Activated naive CD8-positive, alpha-beta T cell treated with anti-CD3 and anti-CD28 coated beads, Interleukin-2, amount 50 U/mL, for 24 hours (primary cell): ENCODE measurements at regions not wholly inside any gene's neighbourhood (a gene's known extent, or its start where the extent isn't known, plus 50 kb on each side); places are given as distances from the start of the nearest gene placed in this dataset.

Experiments used
- ATAC-seq: fragments of 150-1000 bp; cut with Tn5 transposase; one replicate; pipeline ENCODE4 v1.10.0; 2021
- DNase-seq: peaks from one replicate; pipeline ENCODE4 v3.0.0; 2021
- H3K27ac Mint-ChIP-seq: one replicate; pipeline ENCODE4 v1.8.0; 2021; ENCODE audit warnings: mild to moderate bottlenecking, mixed read lengths
- H3K27me3 Mint-ChIP-seq: one replicate; pipeline ENCODE4 v1.8.0; 2021; ENCODE audit warnings: mixed read lengths
- H3K36me3 Mint-ChIP-seq: one replicate; pipeline ENCODE4 v1.8.0; 2021; ENCODE audit warnings: low read depth, mixed read lengths
- H3K4me1 Mint-ChIP-seq: one replicate; pipeline ENCODE4 v1.8.0; 2021; ENCODE audit warnings: mixed read lengths
- H3K4me3 Mint-ChIP-seq: one replicate; pipeline ENCODE4 v1.8.0; 2021; ENCODE audit warnings: mild to moderate bottlenecking, moderate library complexity, mixed read lengths
- H3K9me3 Mint-ChIP-seq: one replicate; pipeline ENCODE4 v1.8.0; 2021; ENCODE audit warnings: mixed read lengths

DNA sequence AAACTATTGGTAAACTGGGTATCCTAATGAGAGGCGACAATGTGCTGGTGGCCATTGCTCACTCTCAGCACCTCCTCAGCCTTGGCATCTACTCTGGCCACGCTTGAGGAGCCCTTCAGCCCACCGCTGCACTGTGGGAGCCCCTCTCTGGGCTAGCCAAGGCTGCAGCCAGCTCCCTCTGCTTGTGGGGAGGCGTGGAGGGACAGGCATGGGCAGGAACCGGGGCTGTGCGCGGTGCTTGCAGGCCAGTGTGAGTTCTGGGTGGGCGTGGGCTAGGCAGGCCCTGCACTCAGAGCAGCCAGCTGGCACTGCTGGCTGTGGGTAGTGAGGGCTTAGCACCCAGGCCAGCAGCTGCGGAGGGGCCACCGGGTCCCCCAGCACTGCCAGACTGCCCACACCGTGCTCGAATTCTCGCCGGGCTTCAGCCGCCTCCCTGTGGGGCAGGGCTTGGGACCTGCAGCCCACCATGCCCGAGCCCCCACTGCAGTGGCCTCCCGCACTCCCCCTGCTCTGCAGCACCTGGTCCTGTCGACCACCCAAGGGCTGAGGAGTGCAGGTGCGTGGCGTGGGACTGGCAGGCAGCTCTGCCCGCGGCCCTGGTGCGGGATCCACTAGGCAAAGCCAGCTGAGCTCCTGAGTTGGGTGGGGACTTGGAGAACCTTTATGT is 575.9 kb upstream of the ANO3 start:
- H3K27ac Mint-ChIP-seq, result no peak overlapping the region
- H3K4me3 Mint-ChIP-seq, result no peak overlapping the region
- H3K36me3 Mint-ChIP-seq, result no peaks in the 10 kb centered on the region
- H3K9me3 Mint-ChIP-seq, result peaks cover 12% of the 10 kb centered on the region
- DNase-seq, result no peak
- no peaks in the 10 kb centered on the region for H3K4me1 Mint-ChIP-seq
- H3K27me3 Mint-ChIP-seq, result no peaks in the 10 kb centered on the region
- ATAC-seq, result no peak

DNA sequence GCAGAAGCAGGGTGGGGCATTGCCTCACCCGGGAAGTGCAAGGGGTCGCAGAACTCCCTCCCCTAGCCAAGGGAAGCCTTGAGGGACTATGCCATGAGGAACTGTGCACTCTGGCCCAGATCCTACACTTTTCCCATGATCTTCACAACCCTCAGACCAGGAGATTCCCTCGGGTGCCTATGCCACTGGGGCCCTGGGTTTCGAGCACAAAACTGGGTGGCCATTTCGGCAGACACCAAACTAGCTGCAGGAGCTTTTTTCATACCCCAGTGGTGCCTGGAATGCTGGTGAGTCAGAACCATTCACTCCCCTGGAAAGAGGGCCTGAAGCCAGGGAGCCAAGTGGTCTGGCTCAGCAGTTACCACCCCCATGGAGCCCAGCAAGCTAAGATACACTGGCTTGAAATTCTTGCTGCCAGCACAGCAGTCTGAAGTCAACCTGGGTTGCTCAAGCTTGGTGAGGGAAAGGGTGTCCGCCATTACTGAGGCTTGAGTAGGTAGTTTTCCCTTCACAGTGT is 573.7 kb upstream of the ANO3 start:
- no peaks in the 10 kb centered on the region for H3K27me3 Mint-ChIP-seq
- H3K4me3 Mint-ChIP-seq, result no peak overlapping the region
- H3K9me3 Mint-ChIP-seq, result peaks cover 27% of the 10 kb centered on the region
- H3K36me3 Mint-ChIP-seq, result no peaks in the 10 kb centered on the region
- H3K27ac Mint-ChIP-seq, result no peak overlapping the region
- ATAC-seq, result no peak
- no peaks in the 10 kb centered on the region for H3K4me1 Mint-ChIP-seq
- DNase-seq, result no peak

DNA sequence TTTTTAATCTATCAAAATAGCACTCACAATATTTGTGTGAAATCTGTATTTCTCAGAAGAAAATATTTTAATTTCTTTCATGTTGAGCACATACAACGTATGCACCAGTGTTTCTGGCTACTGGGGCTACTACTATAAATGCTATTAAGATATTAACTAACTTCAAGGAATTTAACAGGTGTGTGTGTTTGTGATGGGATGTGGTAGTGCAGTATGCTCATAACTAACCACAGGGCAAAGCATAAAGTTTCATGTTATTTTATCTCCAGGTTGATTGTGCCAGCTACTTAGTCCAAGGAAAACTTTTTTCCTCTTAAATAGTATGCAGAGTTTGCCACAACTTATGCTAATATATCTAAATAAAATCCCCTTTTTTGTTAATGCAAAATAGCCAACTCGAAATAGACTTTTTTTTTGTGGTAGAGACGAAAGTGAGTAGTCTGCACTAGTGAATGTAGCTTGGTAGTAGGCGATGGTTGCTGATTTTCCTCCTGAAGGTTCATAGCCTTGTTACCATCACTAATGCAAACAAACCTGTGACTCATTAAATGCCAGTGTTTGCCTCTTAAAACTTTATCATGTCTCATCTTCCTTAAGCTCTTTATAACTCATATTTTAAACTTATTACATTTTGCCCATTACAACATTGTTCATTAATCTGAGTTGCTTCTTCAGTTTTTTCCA is 565.5 kb upstream of the ANO3 start:
- H3K36me3 Mint-ChIP-seq, result no peaks in the 10 kb centered on the region
- DNase-seq (no peak), ATAC-seq (no peak)
- no peaks in the 10 kb centered on the region for H3K4me1 Mint-ChIP-seq
- H3K9me3 Mint-ChIP-seq, result peaks cover 15% of the 10 kb centered on the region
- no peak overlapping the region for H3K4me3 Mint-ChIP-seq
- no peak overlapping the region for H3K27ac Mint-ChIP-seq
- no peaks in the 10 kb centered on the region for H3K27me3 Mint-ChIP-seq

DNA sequence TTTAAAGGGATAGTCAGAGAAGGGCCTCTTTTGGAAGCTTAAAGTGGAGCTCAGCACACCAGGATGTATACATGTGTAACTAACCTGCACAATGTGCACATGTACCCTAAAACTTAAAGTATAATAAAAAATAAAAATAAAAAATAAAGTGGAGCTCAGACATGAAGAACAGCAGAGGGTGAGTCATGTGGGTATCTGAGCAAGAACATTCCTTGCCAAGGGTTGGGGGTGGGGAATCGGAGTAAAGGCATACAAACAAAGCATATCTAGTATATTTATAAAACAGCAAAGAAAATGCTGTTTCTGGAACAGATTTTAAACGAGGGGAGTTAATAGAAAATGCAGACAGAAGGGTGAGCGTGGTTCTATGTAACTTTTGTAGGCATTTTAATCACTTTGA is 562.6 kb upstream of the ANO3 start:
- ATAC-seq, result no peak
- no peak overlapping the region for H3K4me3 Mint-ChIP-seq
- no peaks in the 10 kb centered on the region for H3K27me3 Mint-ChIP-seq
- H3K27ac Mint-ChIP-seq, result no peak overlapping the region
- no peak for DNase-seq
- no peaks in the 10 kb centered on the region for H3K36me3 Mint-ChIP-seq
- H3K9me3 Mint-ChIP-seq, result no peaks in the 10 kb centered on the region
- H3K4me1 Mint-ChIP-seq, result no peaks in the 10 kb centered on the region

DNA sequence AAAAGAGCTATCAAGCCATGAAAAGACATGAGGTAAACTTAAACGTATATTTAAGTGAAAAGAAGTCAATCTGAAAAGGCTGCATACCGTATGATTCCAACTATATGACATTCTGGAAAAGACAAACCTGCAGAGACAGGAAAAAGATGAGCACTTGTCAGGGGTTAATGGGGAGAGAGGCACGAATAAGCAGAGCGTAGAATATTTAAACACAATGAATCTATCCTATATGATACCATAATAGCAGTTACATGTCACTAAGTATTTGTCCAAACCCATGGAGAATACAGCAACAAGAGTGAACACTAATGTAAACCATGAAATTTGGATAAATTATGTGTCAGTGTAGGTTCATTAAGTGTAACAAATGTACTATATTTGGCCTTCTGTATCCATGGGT is 560.3 kb upstream of the ANO3 start:
- H3K9me3 Mint-ChIP-seq, result peaks cover 4% of the 10 kb centered on the region

DNA sequence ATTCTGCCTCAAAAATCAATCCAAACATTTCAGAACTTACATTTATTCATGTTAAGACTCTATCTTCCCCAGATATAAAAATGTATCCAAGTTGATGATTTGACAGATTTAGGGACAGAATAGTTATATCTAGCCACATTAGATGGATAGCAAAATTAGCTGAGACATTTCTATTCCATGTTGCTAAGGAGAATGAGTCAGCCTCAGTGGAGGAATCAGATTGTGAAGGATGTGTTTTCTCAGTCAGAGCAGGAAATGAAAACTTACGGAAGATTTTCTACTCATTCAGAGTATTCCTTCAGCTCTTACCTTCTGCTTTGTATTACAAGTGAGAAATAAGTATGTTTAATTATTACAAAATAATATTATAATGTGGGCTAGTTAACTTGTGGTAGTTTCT is 556.3 kb upstream of the ANO3 start:
- Mint-ChIP-seq H3K36me3 (no peaks in the 10 kb centered on the region), H3K27ac (no peak overlapping the region), H3K4me1 (no peaks in the 10 kb centered on the region), H3K9me3 (peaks cover 4% of the 10 kb centered on the region), H3K27me3 (no peaks in the 10 kb centered on the region), H3K4me3 (no peak overlapping the region)
- ATAC-seq, result no peak
- DNase-seq, result no peak

More for the DNA sequence above, 560.3 kb upstream of the ANO3 start:
- Mint-ChIP-seq H3K27me3 (no peaks in the 10 kb centered on the region), H3K36me3 (no peaks in the 10 kb centered on the region), H3K27ac (no peak overlapping the region), H3K4me3 (no peak overlapping the region), H3K4me1 (no peaks in the 10 kb centered on the region)
- ATAC-seq, result no peak
- no peak for DNase-seq

DNA sequence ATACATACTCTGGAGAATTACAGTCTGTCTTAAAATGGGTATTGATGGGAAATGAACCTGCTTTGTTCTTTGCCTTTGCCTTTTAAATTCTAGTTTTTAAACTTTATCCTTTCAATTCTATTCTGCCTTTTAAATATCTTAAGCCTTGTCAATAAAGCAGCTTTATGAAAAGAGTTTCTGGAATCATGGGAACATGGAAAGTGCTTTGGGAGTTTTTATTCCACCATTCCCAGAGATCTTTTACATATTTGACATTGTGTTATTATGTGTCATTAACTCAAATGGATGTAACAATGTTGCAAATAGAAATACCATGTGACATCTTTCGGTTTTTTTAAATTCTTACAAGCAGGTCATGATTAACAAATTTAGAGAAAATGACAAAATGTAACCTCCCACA is 555.7 kb upstream of the ANO3 start:
- Mint-ChIP-seq H3K27ac (no peak overlapping the region), H3K9me3 (peaks cover 4% of the 10 kb centered on the region), H3K4me1 (no peaks in the 10 kb centered on the region), H3K4me3 (no peak overlapping the region), H3K27me3 (no peaks in the 10 kb centered on the region), H3K36me3 (no peaks in the 10 kb centered on the region)
- DNase-seq, result no peak
- no peak for ATAC-seq

DNA sequence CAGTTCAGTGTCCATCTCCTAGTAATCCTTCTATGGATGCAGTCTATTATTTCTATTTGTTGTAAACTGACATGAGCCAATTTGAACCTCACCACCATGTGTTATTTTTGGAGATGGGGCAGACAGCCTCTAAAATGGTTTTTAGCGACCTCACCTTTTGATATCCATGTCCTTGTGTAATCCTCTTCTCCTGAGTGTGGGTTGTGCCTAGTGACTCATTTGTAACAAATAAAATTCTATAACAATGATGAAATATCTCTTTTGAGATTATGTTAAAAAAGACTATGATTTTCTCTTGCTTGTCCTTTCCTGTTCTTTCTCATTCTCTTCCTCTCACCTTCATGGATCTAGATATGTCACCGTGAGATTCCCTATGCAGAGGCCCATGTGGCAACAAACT is 554.6 kb upstream of the ANO3 start:
- ATAC-seq, result no peak
- Mint-ChIP-seq H3K27me3 (no peaks in the 10 kb centered on the region), H3K4me1 (no peaks in the 10 kb centered on the region), H3K4me3 (no peak overlapping the region), H3K9me3 (peaks cover 7% of the 10 kb centered on the region), H3K36me3 (no peaks in the 10 kb centered on the region), H3K27ac (no peak overlapping the region)
- no peak for DNase-seq

DNA sequence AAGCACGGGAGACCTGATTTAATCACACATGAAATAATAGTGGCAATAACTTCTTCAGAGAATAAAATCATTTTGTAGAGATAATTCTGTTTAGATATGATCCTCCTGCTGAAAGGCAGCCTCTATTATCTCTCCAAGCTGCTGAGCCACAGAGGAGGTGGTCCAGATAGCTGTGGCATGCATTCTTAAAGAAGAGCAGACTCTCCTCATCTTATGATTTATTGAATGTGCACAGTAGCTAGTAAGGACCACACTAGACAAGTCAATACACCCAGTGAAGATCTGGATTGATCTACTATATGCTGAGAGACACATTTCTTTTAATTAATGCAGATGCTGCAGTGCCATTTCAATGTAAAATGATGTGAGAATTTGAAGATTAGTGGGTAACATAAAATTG is 552.9 kb upstream of the ANO3 start:
- Mint-ChIP-seq H3K36me3 (no peaks in the 10 kb centered on the region), H3K27ac (no peak overlapping the region), H3K4me3 (no peak overlapping the region), H3K9me3 (peaks cover 10% of the 10 kb centered on the region), H3K4me1 (no peaks in the 10 kb centered on the region), H3K27me3 (no peaks in the 10 kb centered on the region)
- ATAC-seq, result no peak
- DNase-seq, result no peak

DNA sequence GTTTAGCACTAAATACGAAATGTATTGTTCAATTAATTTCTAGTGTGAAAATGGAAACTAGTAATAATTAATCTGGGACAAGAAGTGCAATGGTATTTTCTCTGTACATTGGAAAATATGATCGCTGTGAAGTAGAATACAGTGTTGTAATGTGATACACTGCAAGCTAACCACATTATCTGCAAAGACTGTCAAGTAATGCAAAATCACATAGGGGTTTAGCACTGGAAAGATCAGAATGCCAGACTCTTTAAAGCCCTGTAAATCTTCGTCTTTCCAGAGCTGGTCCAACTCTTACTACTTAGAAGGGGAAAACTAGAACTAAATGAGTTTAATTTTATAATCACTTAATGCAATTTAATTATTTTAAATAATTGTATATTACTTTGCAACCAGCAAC is 544.5 kb upstream of the ANO3 start:
- Mint-ChIP-seq H3K27me3 (no peaks in the 10 kb centered on the region), H3K36me3 (no peaks in the 10 kb centered on the region), H3K27ac (no peak overlapping the region), H3K9me3 (peaks cover 2% of the 10 kb centered on the region), H3K4me1 (no peaks in the 10 kb centered on the region), H3K4me3 (no peak overlapping the region)
- no peak for DNase-seq
- ATAC-seq, result no peak

DNA sequence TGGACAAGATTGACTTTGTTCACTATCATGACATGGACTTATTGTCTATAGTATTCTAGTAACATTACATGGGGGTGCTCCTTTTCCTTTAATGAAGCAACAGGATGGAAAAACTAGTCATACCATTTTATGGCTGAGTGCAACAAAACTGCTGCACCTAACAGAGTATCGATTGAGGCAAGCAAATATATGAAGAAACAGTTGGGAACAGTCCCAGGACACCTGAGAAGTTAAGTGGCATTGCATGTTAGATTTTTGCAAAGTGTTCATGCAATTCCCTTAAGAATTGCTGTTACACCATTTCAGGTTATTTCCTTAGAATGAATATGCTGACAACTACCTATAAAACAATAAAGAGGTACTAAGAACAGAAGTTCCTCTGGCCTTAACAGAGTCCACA is 541.5 kb upstream of the ANO3 start:
- H3K36me3 Mint-ChIP-seq, result no peaks in the 10 kb centered on the region
- H3K4me1 Mint-ChIP-seq, result no peaks in the 10 kb centered on the region
- H3K27me3 Mint-ChIP-seq, result no peaks in the 10 kb centered on the region
- no peak for DNase-seq
- ATAC-seq, result no peak
- no peak overlapping the region for H3K4me3 Mint-ChIP-seq
- peaks cover 2% of the 10 kb centered on the region for H3K9me3 Mint-ChIP-seq
- no peak overlapping the region for H3K27ac Mint-ChIP-seq

DNA sequence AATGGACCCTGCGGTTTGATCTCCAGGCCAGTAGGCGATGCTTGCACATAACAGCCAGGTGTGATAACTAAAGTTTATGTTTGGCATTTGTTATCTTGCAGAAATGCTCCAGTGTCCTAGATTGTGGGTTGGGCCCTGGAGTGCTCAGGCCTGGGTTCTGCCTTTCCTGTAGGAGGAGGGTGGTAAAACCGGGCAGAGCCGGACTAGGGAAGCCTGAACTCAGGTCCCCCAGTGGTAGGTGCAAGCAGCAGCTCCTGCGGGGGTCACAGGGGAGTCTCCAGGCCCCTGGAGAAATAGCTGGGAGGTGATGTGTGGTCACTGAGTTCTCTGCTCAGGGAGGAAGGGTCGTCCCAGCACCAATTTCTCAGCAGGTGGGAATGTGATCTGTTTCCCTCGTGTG is 538.3 kb upstream of the ANO3 start:
- no peaks in the 10 kb centered on the region for H3K36me3 Mint-ChIP-seq
- no peaks in the 10 kb centered on the region for H3K4me1 Mint-ChIP-seq
- H3K4me3 Mint-ChIP-seq, result no peak overlapping the region
- H3K9me3 Mint-ChIP-seq, result peaks cover 6% of the 10 kb centered on the region
- H3K27me3 Mint-ChIP-seq, result no peaks in the 10 kb centered on the region
- no peak overlapping the region for H3K27ac Mint-ChIP-seq
- DNase-seq (no peak), ATAC-seq (no peak)

DNA sequence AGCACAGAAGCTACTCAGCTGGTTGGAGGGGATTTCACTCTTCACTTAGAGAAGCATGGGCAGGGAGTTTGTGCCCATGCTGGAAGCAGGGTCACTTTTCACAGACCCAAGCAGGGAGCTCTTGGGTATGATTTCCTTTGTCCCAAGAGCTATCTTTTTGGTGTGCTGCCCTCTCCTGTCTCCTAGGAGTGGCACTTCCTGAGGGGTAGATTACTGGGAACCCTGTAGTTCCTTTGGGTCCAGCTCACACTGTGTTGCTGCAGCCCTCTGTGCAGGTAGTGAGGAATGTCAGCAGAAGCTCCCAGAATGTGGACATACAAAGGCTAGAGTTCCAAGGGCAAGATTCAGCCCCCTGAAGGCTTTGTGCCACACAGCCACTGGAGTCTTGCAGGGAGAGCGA is 537.1 kb upstream of the ANO3 start:
- ATAC-seq, result no peak

DNA sequence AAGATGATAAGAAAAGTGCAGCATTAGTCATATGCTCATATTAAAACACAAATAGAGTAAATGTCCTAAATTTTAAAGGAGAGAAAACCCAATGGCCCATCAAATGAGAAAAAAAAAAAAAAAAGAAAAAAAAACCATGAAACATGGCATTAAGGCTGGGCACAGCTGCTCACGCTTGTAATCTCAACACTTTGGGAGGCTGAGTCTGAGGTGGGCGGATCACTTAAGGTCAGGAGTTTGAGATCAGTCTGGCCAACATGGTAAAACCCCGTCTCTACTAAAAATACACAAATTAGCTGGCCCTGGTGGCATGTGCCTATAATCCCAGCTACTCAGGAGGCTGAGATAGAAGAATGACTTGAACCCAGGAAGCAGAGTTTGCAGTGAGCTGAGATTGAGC is 515.5 kb upstream of the ANO3 start:
- no peak overlapping the region for H3K27ac Mint-ChIP-seq
- no peak for ATAC-seq
- H3K9me3 Mint-ChIP-seq, result peaks cover 9% of the 10 kb centered on the region
- no peaks in the 10 kb centered on the region for H3K36me3 Mint-ChIP-seq
- H3K27me3 Mint-ChIP-seq, result no peaks in the 10 kb centered on the region
- no peak for DNase-seq
- no peaks in the 10 kb centered on the region for H3K4me1 Mint-ChIP-seq
- no peak overlapping the region for H3K4me3 Mint-ChIP-seq

More for the DNA sequence above, 537.1 kb upstream of the ANO3 start:
- Mint-ChIP-seq H3K4me3 (no peak overlapping the region), H3K27ac (no peak overlapping the region), H3K36me3 (no peaks in the 10 kb centered on the region), H3K4me1 (no peaks in the 10 kb centered on the region), H3K27me3 (no peaks in the 10 kb centered on the region), H3K9me3 (peaks cover 6% of the 10 kb centered on the region)
- no peak for DNase-seq

DNA sequence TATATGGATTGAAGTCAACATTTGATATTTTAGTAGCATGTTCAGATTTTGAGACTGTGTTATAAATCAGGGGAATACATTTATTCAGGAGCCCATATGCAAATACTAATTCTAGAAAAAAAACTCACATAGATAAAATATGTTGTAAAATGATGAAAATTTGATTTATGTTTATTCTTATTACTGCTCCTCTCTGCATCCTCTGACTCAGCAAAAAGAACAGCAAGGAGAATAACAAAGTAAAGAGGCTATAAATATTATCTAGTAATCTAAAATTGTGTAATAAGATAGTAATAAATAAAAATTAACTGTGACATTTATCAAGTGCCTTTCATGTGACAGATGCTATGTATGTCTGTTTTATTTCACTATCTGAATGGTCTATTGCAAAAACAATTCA is 507.2 kb upstream of the ANO3 start:
- Mint-ChIP-seq H3K4me3 (no peak overlapping the region), H3K36me3 (no peaks in the 10 kb centered on the region), H3K27me3 (no peaks in the 10 kb centered on the region), H3K9me3 (peaks cover 19% of the 10 kb centered on the region), H3K4me1 (no peaks in the 10 kb centered on the region), H3K27ac (no peak overlapping the region)
- no peak for DNase-seq
- ATAC-seq, result no peak
